Suprapubic skin (tissue), 4 donors: ENCODE measurements at regions not wholly inside any gene's neighbourhood (a gene's known extent, or its start where the extent isn't known, plus 50 kb on each side); places are given as distances from the start of the nearest gene placed in this dataset.
A peak's percentile ranks its signal among the peaks of the same experiment; 100 is the strongest.

Experiments used
- DNase-seq, 2 donors: peaks; one replicate each; pipeline ENCODE4 v3.0.0-alpha.2; 2019; ENCODE audit warnings: low spot score in 2 of 2
- H3K27ac ChIP-seq: fragments of 200-600 bp; sonication (generic); one replicate; pipeline ENCODE4 v1.5.1; 2019
- H3K27me3 ChIP-seq: fragments of 200-600 bp; sonication (generic); one replicate; pipeline ENCODE4 v1.5.1; 2019
- H3K36me3 ChIP-seq: fragments of 200-600 bp; sonication (generic); one replicate; pipeline ENCODE4 v1.5.1; 2019
- H3K4me1 ChIP-seq: fragments of 200-600 bp; sonication (generic); one replicate; pipeline ENCODE4 v1.5.1; 2019
- H3K4me3 ChIP-seq: fragments of 200-600 bp; sonication (generic); one replicate; pipeline ENCODE4 v1.5.1; 2019; ENCODE audit warnings: mild to moderate bottlenecking
- H3K9me3 ChIP-seq: fragments of 200-600 bp; sonication (generic); one replicate; pipeline ENCODE4 v1.5.1; 2019
- CTCF ChIP-seq, 2 donors: fragments of 200-600 bp in 1 of 2; fragments of 450-650 bp in 1 of 2; sonication (generic) in 1 of 2; IDR thresholded peaks; one replicate each; pipeline ENCODE4 v1.5.1; 2016 to 2019; ENCODE audit warnings: antibody characterized with exemption in 2 of 2, mild to moderate bottlenecking in 1 of 2, moderate library complexity in 1 of 2
- EP300 ChIP-seq: sonication (generic); formaldehyde crosslinking; IDR thresholded peaks from one replicate; pipeline ENCODE4 v1.6.1; 2017; ENCODE audit warnings: antibody characterized with exemption
- POLR2A ChIP-seq, 2 donors: fragments of 450-650 bp; IDR thresholded peaks; one replicate each; pipeline ENCODE4 v1.6.1; 2017; ENCODE audit warnings: antibody characterized with exemption in 2 of 2, mild to moderate bottlenecking in 2 of 2, moderate library complexity in 2 of 2
- POLR2AphosphoS5 ChIP-seq, 3 donors: sonication (generic); formaldehyde crosslinking; IDR thresholded peaks; one replicate each; pipeline ENCODE4 v1.6.1; 2017; ENCODE audit warnings: antibody characterized with exemption in 3 of 3
- whole genome bisulfite sequencing: methylation state at CpG from one replicate; pipeline ENCODE4 v1.1.5; 2018; 5-methylcytosine and 5-hydroxymethylcytosine counted together

- Histone ChIP-seq H3K9me3 (no peaks in the 10 kb centered on the region), H3K4me3 (no peak overlapping the region), H3K27me3 (peaks cover 12% of the 10 kb centered on the region), H3K4me1 (no peaks in the 10 kb centered on the region), H3K36me3 (no peaks in the 10 kb centered on the region), H3K27ac (no peak overlapping the region)
- 50% methylated on average over 5 of the region's 5 CpGs for WGBS
- no peak for DNase-seq
- TF ChIP-seq CTCF (IDR thresholded peaks at IDR 0.05) (no peak), POLR2A (IDR thresholded peaks at IDR 0.05) (no peak), POLR2AphosphoS5 (IDR thresholded peaks at IDR 0.05) (no peak), EP300 (no peak)
Measured at GRCh38 chr2:44825702-44826101, 115.8 kb upstream of the SIX3 start.

GRCh38 chr2:44826601-44827000 lies 114.9 kb upstream of the SIX3 start:
- H3K9me3 ChIP-seq = no peaks in the 10 kb centered on the region
- no peak for TF ChIP-seq POLR2AphosphoS5 (IDR thresholded peaks at IDR 0.05)
- no peak for TF ChIP-seq EP300
- TF ChIP-seq CTCF (IDR thresholded peaks at IDR 0.05) = no peak
- no peak overlapping the region for H3K27ac ChIP-seq
- no peaks in the 10 kb centered on the region for H3K4me1 ChIP-seq
- H3K36me3 ChIP-seq = no peaks in the 10 kb centered on the region
- WGBS = 78% methylated on average over 3 of the region's 3 CpGs
- H3K27me3 ChIP-seq = peaks cover 4% of the 10 kb centered on the region
- DNase-seq = no peak
- H3K4me3 ChIP-seq = no peak overlapping the region

DNA sequence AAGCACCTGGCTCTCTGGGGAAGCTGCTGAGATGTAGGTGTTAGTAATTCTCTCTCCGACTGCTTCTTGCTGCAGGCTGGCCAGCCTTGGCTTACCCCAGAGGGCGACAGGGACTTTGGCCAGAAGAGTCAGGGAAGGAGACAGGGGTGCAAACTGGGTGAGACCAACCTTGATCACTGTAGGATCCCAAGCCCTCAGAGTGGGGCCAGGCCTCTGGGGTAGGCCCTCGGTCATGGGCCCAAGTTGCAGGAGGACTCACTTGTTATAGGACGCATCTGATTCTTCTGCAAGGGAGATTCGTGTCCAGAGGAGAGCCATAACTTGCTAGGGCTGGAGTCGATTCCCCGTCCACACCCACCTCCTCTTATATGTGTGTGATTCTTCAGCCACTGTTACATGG lies 111.7 kb upstream of the SIX3 start:
- H3K27ac ChIP-seq = no peak overlapping the region
- no peaks in the 10 kb centered on the region for H3K27me3 ChIP-seq
- H3K36me3 ChIP-seq = no peaks in the 10 kb centered on the region
- no peaks in the 10 kb centered on the region for H3K4me1 ChIP-seq
- WGBS = 100% methylated on average over 5 of the region's 7 CpGs
- DNase-seq = peak in 1 of 2 donors; percentile 37
- no peak for TF ChIP-seq CTCF (IDR thresholded peaks at IDR 0.05)
- no peak for TF ChIP-seq POLR2AphosphoS5 (IDR thresholded peaks at IDR 0.05)
- no peak for TF ChIP-seq POLR2A (IDR thresholded peaks at IDR 0.05)
- no peak for TF ChIP-seq EP300
- no peak overlapping the region for H3K4me3 ChIP-seq
- no peaks in the 10 kb centered on the region for H3K9me3 ChIP-seq

DNA sequence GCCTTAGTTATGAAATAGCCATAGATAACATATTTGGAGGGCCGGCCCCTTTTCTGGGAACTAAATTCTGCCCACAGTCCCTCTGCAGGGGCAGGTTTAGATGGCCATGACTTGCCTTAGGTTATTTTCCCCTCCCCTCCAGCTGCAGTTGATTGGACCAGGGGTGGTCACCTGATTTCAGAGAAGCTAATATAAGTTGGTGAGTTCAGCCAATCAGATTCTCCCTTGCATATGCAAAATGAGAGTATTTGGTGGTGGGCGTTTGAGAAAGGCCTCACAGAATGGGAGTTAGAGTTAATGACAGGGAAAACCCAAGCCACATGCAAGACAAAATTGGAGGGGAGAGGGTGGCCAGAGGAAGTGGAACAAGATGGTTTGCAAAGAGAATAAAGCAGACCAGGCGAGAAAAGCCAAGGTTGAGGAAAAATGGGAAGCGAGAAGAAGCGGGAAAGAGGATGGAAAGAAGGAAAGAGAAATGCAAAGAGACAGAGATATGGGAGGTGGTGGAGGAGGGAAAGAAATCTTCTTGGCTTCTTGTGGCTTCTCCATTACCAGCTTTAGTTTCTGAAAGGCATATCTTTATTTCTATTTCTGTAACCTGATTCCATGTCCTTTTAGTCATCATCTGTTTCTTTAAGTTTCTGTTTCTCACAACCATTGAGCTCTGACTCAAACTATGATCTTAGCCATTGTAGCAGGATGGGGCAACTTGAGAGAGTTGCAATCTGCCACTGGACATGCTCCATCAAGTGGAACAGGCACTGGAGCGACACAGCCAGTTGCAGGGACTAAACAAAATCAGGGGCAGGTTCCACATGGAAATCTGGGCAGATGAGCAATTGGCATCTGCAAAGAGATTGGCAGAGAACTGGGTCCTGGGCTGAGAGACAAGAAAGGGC lies 108.1 kb upstream of the SIX3 start:
- Histone ChIP-seq H3K9me3 (no peaks in the 10 kb centered on the region), H3K27ac (no peak overlapping the region), H3K4me3 (no peak overlapping the region), H3K27me3 (no peaks in the 10 kb centered on the region), H3K36me3 (no peaks in the 10 kb centered on the region), H3K4me1 (no peaks in the 10 kb centered on the region)
- no peak for DNase-seq
- 74% methylated on average over 6 of the region's 6 CpGs for whole genome bisulfite sequencing
- TF ChIP-seq POLR2AphosphoS5 (IDR thresholded peaks at IDR 0.05) = no peak
- no peak for TF ChIP-seq POLR2A (IDR thresholded peaks at IDR 0.05)

GRCh38 chr2:44834656-44835055 lies 106.8 kb upstream of the SIX3 start:
- no peaks in the 10 kb centered on the region for H3K36me3 ChIP-seq
- H3K27ac ChIP-seq = no peak overlapping the region
- no peak for DNase-seq
- no peaks in the 10 kb centered on the region for H3K9me3 ChIP-seq
- no peaks in the 10 kb centered on the region for H3K4me1 ChIP-seq
- WGBS = 82% methylated on average over 1 of the region's 1 CpG
- H3K27me3 ChIP-seq = no peaks in the 10 kb centered on the region
- H3K4me3 ChIP-seq = no peak overlapping the region
- TF ChIP-seq POLR2A (IDR thresholded peaks at IDR 0.05) (no peak), CTCF (IDR thresholded peaks at IDR 0.05) (no peak), POLR2AphosphoS5 (IDR thresholded peaks at IDR 0.05) (no peak)
